ENCODE measurements at regions not wholly inside any gene's neighbourhood (a gene's known extent, or its start where the extent isn't known, plus 50 kb on each side); places are given as distances from the start of the nearest gene placed in this dataset.
A peak's percentile ranks its signal among the peaks of the same experiment; 100 is the strongest.

DNA sequence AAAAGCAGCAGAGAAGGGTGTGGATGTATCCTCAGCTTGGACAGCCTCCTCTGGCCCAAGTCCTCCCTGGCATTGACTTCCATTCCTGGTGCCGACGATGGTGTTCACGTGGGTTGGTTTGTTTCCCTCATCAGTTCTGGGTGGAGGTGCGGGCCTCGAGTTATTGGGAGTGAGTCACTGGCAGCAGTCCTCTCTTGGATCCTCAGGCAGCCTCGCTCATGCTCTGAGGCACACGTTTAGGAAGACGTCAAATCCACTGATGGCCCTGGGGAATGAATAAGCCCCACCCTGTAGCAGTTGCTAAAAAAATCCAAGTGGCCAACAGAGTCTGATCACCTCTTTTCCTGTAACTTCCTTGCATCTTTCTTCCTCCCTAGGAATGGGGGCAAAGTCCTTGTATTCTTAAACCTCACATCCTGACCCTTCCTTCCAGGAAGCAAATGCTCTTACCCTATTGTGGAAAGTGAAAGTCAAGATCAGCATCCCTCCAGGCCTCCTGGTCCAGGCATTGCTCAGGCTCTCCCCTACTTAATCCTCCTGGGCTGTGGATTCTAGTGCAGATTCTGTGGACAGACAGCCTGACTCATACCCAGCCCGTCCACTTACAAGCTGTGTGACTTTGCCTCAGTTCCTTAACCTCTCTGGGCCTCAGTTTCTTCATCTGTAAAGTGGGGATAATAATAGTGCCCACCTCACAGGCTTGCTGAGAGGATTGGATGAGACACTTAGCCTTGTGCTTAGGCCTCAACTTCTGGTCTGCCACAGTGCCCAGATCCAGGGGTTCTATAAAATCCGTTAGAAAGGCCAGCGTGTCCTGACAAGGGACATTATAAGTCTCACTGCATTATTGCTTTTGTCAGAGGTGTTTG, 111.1 kb downstream of the TLR5 start:
- Histone ChIP-seq H3K27ac (ENCODE audit: insufficient read depth, low read length) (no peak overlapping the region), H3K9ac (ENCODE audit: low read depth, low read length) (no peak overlapping the region), H4K5ac (ENCODE audit: low read depth, low read length) (no peak overlapping the region), H3K9me1 (ENCODE audit: insufficient read depth, low read length) (no peaks in the 10 kb centered on the region), H2BK120ac (ENCODE audit: low read depth, low read length) (no peak overlapping the region), H3K9me3 (ENCODE audit: control insufficient read depth, insufficient read depth, low read length) (no peaks in the 10 kb centered on the region), H2AK9ac (replicated peaks; ENCODE audit: low read depth, low read length, poor library complexity) (peak overlapping the region; percentile 28), H3K27me3 (ENCODE audit: control insufficient read depth, insufficient read depth, low read length) (peaks cover 12% of the 10 kb centered on the region), H3K36me3 (ENCODE audit: control insufficient read depth, insufficient read depth, low read length) (no peaks in the 10 kb centered on the region), H3K56ac (ENCODE audit: extremely low read depth, insufficient read depth, low read length) (no peak overlapping the region), H3K23ac (ENCODE audit: low read depth, low read length) (no peak overlapping the region), H3K4me3 (ENCODE audit: insufficient read depth, low read depth, low read length) (no peak overlapping the region), H3K14ac (replicated peaks; ENCODE audit: low read depth, low read length) (no peak overlapping the region), H4K8ac (ENCODE audit: low read depth in 2 of 2, low read length in 2 of 2) (no peak overlapping the region), H2AK5ac (ENCODE audit: low read depth, low read length) (no peak overlapping the region), H4K91ac (ENCODE audit: insufficient read depth, low read depth, low read length) (no peak overlapping the region), H2BK5ac (ENCODE audit: low read depth, low read length, poor library complexity, severe bottlenecking) (no peak overlapping the region), H2AFZ (replicated peaks; ENCODE audit: low read length, poor library complexity) (no peak overlapping the region), H3K18ac (ENCODE audit: low read depth, low read length) (no peak overlapping the region), H3K79me1 (ENCODE audit: low read depth in 1 of 2, low read length in 2 of 2) (no peaks in the 10 kb centered on the region), H3K4me2 (ENCODE audit: low read depth, low read length) (no peak overlapping the region), H2BK15ac (ENCODE audit: low read depth, low read length) (no peak overlapping the region), H3K4ac (ENCODE audit: low read depth, low read length) (no peak overlapping the region), H2BK20ac (ENCODE audit: low read depth, low read length) (no peak overlapping the region), H4K20me1 (ENCODE audit: insufficient read depth, low read length) (no peaks in the 10 kb centered on the region), H3K4me1 (ENCODE audit: control insufficient read depth, insufficient read depth, low read length) (no peaks in the 10 kb centered on the region)
- 73% methylated on average over 7 of the region's 11 CpGs; no CpG with 5 or more reads in 1 of the 2 experiments for WGBS, 2 experiments (ENCODE audit: extremely low coverage in 2 of 2, insufficient read length in 1 of 2)
- POLR2A ChIA-PET (ENCODE audit: unreplicated experiment) = no interaction called here
- dilution Hi-C loops (cut with HindIII; ENCODE audit: low sequenced_read_pairs, unreplicated experiment) = no loop called here
- DNase-seq (no peak), ATAC-seq (ENCODE audit: low read depth) (no peak)
- TF ChIP-seq, protein P1, sequence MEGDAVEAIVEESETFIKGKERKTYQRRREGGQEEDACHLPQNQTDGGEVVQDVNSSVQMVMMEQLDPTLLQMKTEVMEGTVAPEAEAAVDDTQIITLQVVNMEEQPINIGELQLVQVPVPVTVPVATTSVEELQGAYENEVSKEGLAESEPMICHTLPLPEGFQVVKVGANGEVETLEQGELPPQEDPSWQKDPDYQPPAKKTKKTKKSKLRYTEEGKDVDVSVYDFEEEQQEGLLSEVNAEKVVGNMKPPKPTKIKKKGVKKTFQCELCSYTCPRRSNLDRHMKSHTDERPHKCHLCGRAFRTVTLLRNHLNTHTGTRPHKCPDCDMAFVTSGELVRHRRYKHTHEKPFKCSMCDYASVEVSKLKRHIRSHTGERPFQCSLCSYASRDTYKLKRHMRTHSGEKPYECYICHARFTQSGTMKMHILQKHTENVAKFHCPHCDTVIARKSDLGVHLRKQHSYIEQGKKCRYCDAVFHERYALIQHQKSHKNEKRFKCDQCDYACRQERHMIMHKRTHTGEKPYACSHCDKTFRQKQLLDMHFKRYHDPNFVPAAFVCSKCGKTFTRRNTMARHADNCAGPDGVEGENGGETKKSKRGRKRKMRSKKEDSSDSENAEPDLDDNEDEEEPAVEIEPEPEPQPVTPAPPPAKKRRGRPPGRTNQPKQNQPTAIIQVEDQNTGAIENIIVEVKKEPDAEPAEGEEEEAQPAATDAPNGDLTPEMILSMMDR (conservative IDR thresholded peaks at IDR 0.05; ENCODE audit: low read depth, low read length) = no peak
- TF ChIP-seq, protein P2, sequence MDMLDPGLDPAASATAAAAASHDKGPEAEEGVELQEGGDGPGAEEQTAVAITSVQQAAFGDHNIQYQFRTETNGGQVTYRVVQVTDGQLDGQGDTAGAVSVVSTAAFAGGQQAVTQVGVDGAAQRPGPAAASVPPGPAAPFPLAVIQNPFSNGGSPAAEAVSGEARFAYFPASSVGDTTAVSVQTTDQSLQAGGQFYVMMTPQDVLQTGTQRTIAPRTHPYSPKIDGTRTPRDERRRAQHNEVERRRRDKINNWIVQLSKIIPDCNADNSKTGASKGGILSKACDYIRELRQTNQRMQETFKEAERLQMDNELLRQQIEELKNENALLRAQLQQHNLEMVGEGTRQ (IDR thresholded peaks at IDR 0.05; ENCODE audit: low read depth, low read length) = no peak
- TF ChIP-seq RFX5 (IDR thresholded peaks at IDR 0.05; ENCODE audit: low read depth, low read length) (no peak), RCOR1 (IDR thresholded peaks at IDR 0.05; ENCODE audit: insufficient replicate concordance, low read length) (no peak), CEBPB (IDR thresholded peaks at IDR 0.05; ENCODE audit: low read depth, low read length) (no peak), POLR2A (IDR thresholded peaks at IDR 0.05; ENCODE audit: low read depth, low read length) (no peak), FOS (IDR thresholded peaks at IDR 0.05; ENCODE audit: low read depth, low read length) (no peak), BHLHE40 (IDR thresholded peaks at IDR 0.05; ENCODE audit: low read depth, low read length) (no peak), MAFK (IDR thresholded peaks at IDR 0.05; ENCODE audit: low read depth, low read length) (no peak), RAD21 (IDR thresholded peaks at IDR 0.05; ENCODE audit: low read length) (no peak), CHD1 (IDR thresholded peaks at IDR 0.05; ENCODE audit: low read depth, low read length) (no peak), MAZ (IDR thresholded peaks at IDR 0.05; ENCODE audit: borderline replicate concordance, low read depth, low read length) (no peak), MXI1 (IDR thresholded peaks at IDR 0.05; ENCODE audit: borderline replicate concordance, low read depth, low read length) (no peak), NFE2L2 (IDR thresholded peaks at IDR 0.05; ENCODE audit: low read depth, low read length) (no peak), SMC3 (IDR thresholded peaks at IDR 0.05; ENCODE audit: low read depth, low read length) (no peak)
- TF ChIP-seq, protein P3, sequence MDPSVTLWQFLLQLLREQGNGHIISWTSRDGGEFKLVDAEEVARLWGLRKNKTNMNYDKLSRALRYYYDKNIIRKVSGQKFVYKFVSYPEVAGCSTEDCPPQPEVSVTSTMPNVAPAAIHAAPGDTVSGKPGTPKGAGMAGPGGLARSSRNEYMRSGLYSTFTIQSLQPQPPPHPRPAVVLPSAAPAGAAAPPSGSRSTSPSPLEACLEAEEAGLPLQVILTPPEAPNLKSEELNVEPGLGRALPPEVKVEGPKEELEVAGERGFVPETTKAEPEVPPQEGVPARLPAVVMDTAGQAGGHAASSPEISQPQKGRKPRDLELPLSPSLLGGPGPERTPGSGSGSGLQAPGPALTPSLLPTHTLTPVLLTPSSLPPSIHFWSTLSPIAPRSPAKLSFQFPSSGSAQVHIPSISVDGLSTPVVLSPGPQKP (IDR thresholded peaks at IDR 0.05; ENCODE audit: borderline replicate concordance, low read depth, low read length) = no peak
- no TSS peak for BruUV-seq (replicated peaks)
- in situ Hi-C loops (cut with MboI; ENCODE audit: low sequenced_read_pairs) = no loop called here
- CTCF ChIA-PET = no interaction called here
- intact Hi-C loops (cut with micrococcal nuclease) = no loop called here
